ENCODE measurements at regions not wholly inside any gene's neighbourhood (a gene's known extent, or its start where the extent isn't known, plus 50 kb on each side); places are given as distances from the start of the nearest gene placed in this dataset.
"Not testable (repeated sequence)": the region's sequence is repeated elsewhere in the genome, so short reads cannot be mapped to it uniquely, and the experiment has no call there.

GRCh38 chr11:38690211-38690610 lies 2092.2 kb upstream of the RAG2 start:
- not testable (repeated sequence) for TF ChIP-seq CTCF (IDR thresholded peaks at IDR 0.05 in 8 of 11, conservative IDR thresholded peaks at IDR 0.05 in 3 of 11); POLR2A (IDR thresholded peaks at IDR 0.05); POLR2AphosphoS5 (IDR thresholded peaks at IDR 0.05)

Measured in spleen (tissue), 7 donors.